T-cell (primary cell): ENCODE measurements at regions not wholly inside any gene's neighbourhood (a gene's known extent, or its start where the extent isn't known, plus 50 kb on each side); places are given as distances from the start of the nearest gene placed in this dataset.

ENCODE experiments used
- ATAC-seq, 4 experiments: fragments of 200-7000 bp in 3 of 4; fragments of 150-1000 bp in 1 of 4; cut with Tn5 transposase; replicated peaks in 1 of 4; 1 replicate in 3 of 4; 2 replicates in 1 of 4; pipeline ENCODE4 v1.10.0; 2021; ENCODE audit warnings: moderate library complexity in 3 of 4, mild to moderate bottlenecking in 2 of 4, moderate number of reproducible peaks in 1 of 4
- CTCF ChIA-PET, 2 donors: fragments of 300-600 bp; sonication (Branson Sonifier 250); formaldehyde crosslinking; loops; one replicate each; lab custom pipeline; 2022; ENCODE audit warnings: antibody characterized with exemption in 2 of 2; lab: Charles Lee
- POLR2A ChIA-PET, 2 donors: fragments of 300-600 bp; sonication (Branson Sonifier 250); formaldehyde crosslinking; loops; one replicate each; lab custom pipeline; 2022; ENCODE audit warnings: antibody characterized with exemption in 2 of 2; lab: Charles Lee
- DNase-seq, 35 experiments: peaks; one replicate each; pipeline versions ENCODE4 v3.0.0 to v3.0.0-alpha.2; 2013 to 2023
- H3K27ac ChIP-seq: one replicate; pipeline ENCODE4 v1.5.1; 2013; ENCODE audit warnings: low read length
- H3K27me3 ChIP-seq, 2 experiments: replicated peaks in 1 of 2; 1 replicate in 1 of 2; 2 replicates in 1 of 2; pipeline versions ENCODE4 v1.6.1 to v1.7.0; 2013; ENCODE audit warnings: low read length in 1 of 2, mixed read lengths in 1 of 2; ENCODE audit not compliant: control insufficient read depth in 2 of 2, insufficient read depth in 2 of 2; ENCODE audit errors: extremely low read depth in 1 of 2
- H3K36me3 ChIP-seq, 2 donors: 1 replicate in 1 of 2; 2 replicates in 1 of 2; pipeline versions ENCODE4 v1.6.1 to v1.7.0; 2013; ENCODE audit warnings: low read length in 1 of 2; ENCODE audit not compliant: control insufficient read depth in 2 of 2, insufficient read depth in 1 of 2; ENCODE audit errors: extremely low read depth in 1 of 2
- H3K4me1 ChIP-seq, 2 experiments: 1 replicate in 1 of 2; 2 replicates in 1 of 2; pipeline versions ENCODE4 v1.6.1 to v1.7.0; 2013; ENCODE audit warnings: low read length in 2 of 2, mixed read lengths in 1 of 2; ENCODE audit not compliant: insufficient read depth in 2 of 2, control insufficient read depth in 1 of 2; ENCODE audit errors: extremely low read depth in 1 of 2
- H3K4me3 ChIP-seq, 2 donors: 1 replicate in 1 of 2; 2 replicates in 1 of 2; pipeline versions ENCODE4 v1.5.1 to v1.7.0; 2013; ENCODE audit warnings: mild to moderate bottlenecking in 2 of 2, low read length in 1 of 2, moderate library complexity in 1 of 2; ENCODE audit not compliant: control insufficient read depth in 1 of 2; ENCODE audit errors: extremely low read depth in 1 of 2
- H3K9me3 ChIP-seq: 2 replicates; pipeline ENCODE4 v1.7.0; 2013
- H3K27ac Mint-ChIP-seq, 2 donors: one replicate each; pipeline ENCODE4 v1.8.0; 2020 to 2021; ENCODE audit warnings: mild to moderate bottlenecking in 2 of 2, mixed read lengths in 2 of 2
- H3K27me3 Mint-ChIP-seq, 2 donors: one replicate each; pipeline ENCODE4 v1.8.0; 2021 to 2022; ENCODE audit warnings: mixed read lengths in 2 of 2
- H3K36me3 Mint-ChIP-seq: one replicate; pipeline ENCODE4 v1.8.0; 2021; ENCODE audit warnings: mixed read lengths
- H3K4me1 Mint-ChIP-seq, 3 donors: one replicate each; pipeline ENCODE4 v1.8.0; 2020 to 2022; ENCODE audit warnings: mixed read lengths in 3 of 3, mild to moderate bottlenecking in 1 of 3
- H3K4me3 Mint-ChIP-seq, 3 donors: one replicate each; pipeline ENCODE4 v1.8.0; 2020 to 2022; ENCODE audit warnings: mild to moderate bottlenecking in 3 of 3, mixed read lengths in 3 of 3, moderate library complexity in 3 of 3
- H3K9me3 Mint-ChIP-seq, 3 donors: one replicate each; pipeline ENCODE4 v1.8.0; 2020 to 2022; ENCODE audit warnings: mixed read lengths in 3 of 3
- WGBS: methylation state at CpG from one replicate; pipeline ENCODE4 v1.1.5; 2013; ENCODE audit warnings: missing lambda C conversion rate; ENCODE audit not compliant: insufficient coverage; 5-methylcytosine and 5-hydroxymethylcytosine counted together

GRCh38 chr12:125229878-125230530 lies 164.8 kb downstream of the AACS start:
- no peaks in the 10 kb centered on the region for H3K9me3 Mint-ChIP-seq
- WGBS, result 90% methylated on average over 10 of the region's 14 CpGs
- H3K27ac Mint-ChIP-seq, result no peak overlapping the region

GRCh38 chr12:125233319-125233718 lies 168.1 kb downstream of the AACS start:
- Mint-ChIP-seq H3K4me3 (no peak overlapping the region), H3K9me3 (no peaks in the 10 kb centered on the region), H3K4me1 (no peaks in the 10 kb centered on the region), H3K27me3 (peaks cover 11 to 12% of the 10 kb centered on the region in 2 donors), H3K36me3 (no peaks in the 10 kb centered on the region), H3K27ac (no peak overlapping the region)
- no CpG with 5 or more reads among the region's 1 CpG for WGBS
- Histone ChIP-seq H3K27ac (no peak overlapping the region), H3K36me3 (no peaks in the 10 kb centered on the region), H3K27me3 (peaks cover 0 to 29% of the 10 kb centered on the region in 2 experiments), H3K4me3 (no peak overlapping the region), H3K9me3 (no peaks in the 10 kb centered on the region), H3K4me1 (no peaks in the 10 kb centered on the region)
- CTCF ChIA-PET, result no interaction called here
- ATAC-seq (no peak), DNase-seq (no peak)
- POLR2A ChIA-PET, result no interaction called here

More at GRCh38 chr12:125229878-125230530, 164.8 kb downstream of the AACS start:
- Mint-ChIP-seq H3K27me3 (peaks cover 10 to 11% of the 10 kb centered on the region in 2 donors), H3K4me3 (no peak overlapping the region), H3K36me3 (no peaks in the 10 kb centered on the region), H3K4me1 (no peaks in the 10 kb centered on the region)
- no peaks in the 10 kb centered on the region for H3K4me1 ChIP-seq
- H3K27ac ChIP-seq, result no peak overlapping the region
- ATAC-seq (no peak), DNase-seq (no peak)
- ChIA-PET CTCF (interaction anchor here in 1 of 2 donors (0.6 kb wide), 1 partner anchor 32 kb away, joined by 3 read pairs; no protein-coding TSS in a partner anchor), POLR2A (no interaction called here)
- H3K4me3 ChIP-seq, result no peak overlapping the region
- no peaks in the 10 kb centered on the region for H3K9me3 ChIP-seq
- no peaks in the 10 kb centered on the region for H3K36me3 ChIP-seq
- peaks cover 0 to 19% of the 10 kb centered on the region in 2 experiments for H3K27me3 ChIP-seq

DNA sequence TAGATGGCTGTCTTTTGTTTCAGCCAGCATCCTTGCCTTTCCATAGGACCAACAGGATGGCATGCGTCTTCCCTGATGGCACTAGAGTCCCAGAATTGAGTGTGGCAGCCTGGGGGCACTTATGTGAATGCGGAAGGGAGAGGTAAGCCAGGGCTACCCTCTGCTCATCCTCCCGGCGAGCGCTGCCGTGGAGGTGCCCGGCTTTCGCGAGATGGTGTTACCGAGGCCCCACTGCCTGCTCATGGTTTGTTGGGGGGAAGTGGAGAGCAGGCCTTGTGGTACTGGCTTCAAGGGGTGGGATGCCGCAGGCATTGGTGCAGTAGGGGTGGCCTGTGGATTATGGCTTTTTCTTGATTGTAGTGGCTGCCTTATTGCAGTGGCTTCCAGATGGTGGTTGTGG lies 174.3 kb downstream of the AACS start:
- H3K27ac Mint-ChIP-seq, result no peak overlapping the region
- ChIA-PET POLR2A (no interaction called here), CTCF (no interaction called here)
- 82% methylated on average over 4 of the region's 11 CpGs for WGBS
- H3K36me3 ChIP-seq, result no peaks in the 10 kb centered on the region
- no peak overlapping the region for H3K4me3 Mint-ChIP-seq
- no peaks in the 10 kb centered on the region for H3K36me3 Mint-ChIP-seq
- H3K4me3 ChIP-seq, result no peak overlapping the region
- no peak for ATAC-seq
- H3K27ac ChIP-seq, result no peak overlapping the region
- H3K27me3 ChIP-seq, result peaks cover 0 to 25% of the 10 kb centered on the region in 2 experiments
- no peak for DNase-seq
- H3K27me3 Mint-ChIP-seq, result peaks cover 27 to 37% of the 10 kb centered on the region in 2 donors
- no peaks in the 10 kb centered on the region for H3K4me1 Mint-ChIP-seq
- H3K9me3 ChIP-seq, result no peaks in the 10 kb centered on the region
- H3K4me1 ChIP-seq, result no peaks in the 10 kb centered on the region
- no peaks in the 10 kb centered on the region for H3K9me3 Mint-ChIP-seq

DNA sequence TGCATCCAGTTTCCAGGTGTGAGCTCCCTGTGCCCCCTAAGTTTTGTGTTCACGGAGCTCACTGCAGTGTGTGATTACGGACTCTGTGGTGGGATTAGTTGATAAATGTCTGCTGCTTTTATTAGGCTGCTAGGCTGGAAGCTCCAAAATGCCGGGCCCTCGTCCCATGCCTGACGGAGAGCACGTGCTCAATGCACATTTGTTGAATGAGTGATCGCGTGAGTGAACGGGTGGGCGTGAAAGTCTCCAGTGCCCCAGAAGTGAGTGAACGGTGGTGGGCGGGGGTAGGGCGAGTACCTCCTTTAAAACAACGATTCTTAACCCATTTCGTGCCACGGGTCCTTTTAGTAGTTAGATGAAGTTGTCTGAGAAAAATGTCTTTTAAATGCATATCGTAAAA lies 175.5 kb downstream of the AACS start:
- H3K36me3 Mint-ChIP-seq, result no peaks in the 10 kb centered on the region
- no peak overlapping the region for H3K4me3 ChIP-seq
- peaks cover 25 to 39% of the 10 kb centered on the region in 2 donors for H3K27me3 Mint-ChIP-seq
- H3K9me3 Mint-ChIP-seq, result no peaks in the 10 kb centered on the region
- ATAC-seq, result no peak
- DNase-seq, result no peak
- H3K4me1 Mint-ChIP-seq, result no peaks in the 10 kb centered on the region
- no peaks in the 10 kb centered on the region for H3K36me3 ChIP-seq
- H3K4me3 Mint-ChIP-seq, result no peak overlapping the region
- POLR2A ChIA-PET, result no interaction called here
- WGBS, result 64% methylated on average over 6 of the region's 17 CpGs
- CTCF ChIA-PET, result no interaction called here
- peaks cover 0 to 29% of the 10 kb centered on the region in 2 experiments for H3K27me3 ChIP-seq
- no peak overlapping the region for H3K27ac ChIP-seq
- H3K4me1 ChIP-seq, result no peaks in the 10 kb centered on the region
- H3K9me3 ChIP-seq, result no peaks in the 10 kb centered on the region
- H3K27ac Mint-ChIP-seq, result no peak overlapping the region

DNA sequence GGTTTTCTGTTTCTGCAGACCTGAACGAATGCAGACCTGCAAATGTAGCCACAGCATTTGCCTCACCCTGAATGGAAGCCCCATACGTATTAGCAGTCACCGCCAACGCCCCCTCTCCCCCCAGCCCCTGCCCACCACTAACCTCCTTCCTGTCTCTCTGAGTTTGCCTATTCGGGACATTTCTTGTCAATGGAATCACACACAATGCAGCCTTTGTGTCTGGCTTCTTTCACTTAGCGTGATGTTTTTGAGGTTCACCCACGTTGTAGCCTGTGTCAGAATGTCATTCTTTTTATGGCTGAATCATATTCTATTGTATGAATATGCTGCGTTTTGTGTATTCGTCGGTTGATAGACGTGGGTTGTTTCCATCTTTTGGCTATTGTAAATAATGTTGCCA lies 178.6 kb downstream of the AACS start:
- POLR2A ChIA-PET, result no interaction called here
- ATAC-seq (no peak), DNase-seq (no peak)
- H3K4me1 ChIP-seq, result no peaks in the 10 kb centered on the region
- 69% methylated on average over 9 of the region's 11 CpGs for WGBS
- peaks cover 28 to 36% of the 10 kb centered on the region in 2 donors for H3K27me3 Mint-ChIP-seq
- H3K9me3 Mint-ChIP-seq, result no peaks in the 10 kb centered on the region
- H3K27ac ChIP-seq, result no peak overlapping the region
- H3K4me3 ChIP-seq, result no peak overlapping the region
- no peak overlapping the region for H3K27ac Mint-ChIP-seq
- H3K4me3 Mint-ChIP-seq, result no peak overlapping the region
- H3K36me3 ChIP-seq, result no peaks in the 10 kb centered on the region
- no peaks in the 10 kb centered on the region for H3K4me1 Mint-ChIP-seq
- H3K27me3 ChIP-seq, result peaks cover 0 to 25% of the 10 kb centered on the region in 2 experiments
- CTCF ChIA-PET, result no interaction called here
- no peaks in the 10 kb centered on the region for H3K36me3 Mint-ChIP-seq
- H3K9me3 ChIP-seq, result no peaks in the 10 kb centered on the region

DNA sequence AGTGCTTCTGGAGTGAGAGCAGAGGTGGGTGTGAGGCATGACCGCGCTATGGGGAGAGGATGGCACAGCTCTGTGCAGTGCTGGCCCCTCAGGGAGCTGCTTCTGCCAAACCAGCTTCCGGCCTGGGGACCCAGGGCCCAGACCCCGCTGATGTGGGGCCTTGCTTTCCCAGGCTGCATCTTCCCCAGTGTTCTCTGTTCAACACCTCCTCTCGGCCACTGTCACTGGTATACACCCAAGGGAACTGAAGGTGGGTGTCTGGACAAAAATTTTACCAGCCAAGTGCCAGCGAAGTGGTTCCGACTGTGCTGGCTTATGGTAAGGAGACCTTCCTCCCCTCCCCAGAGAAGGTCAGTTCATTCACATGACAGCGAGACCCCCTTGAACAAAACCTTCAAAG lies 179.1 kb downstream of the AACS start:
- Histone ChIP-seq H3K9me3 (no peaks in the 10 kb centered on the region), H3K27me3 (peaks cover 0 to 25% of the 10 kb centered on the region in 2 experiments), H3K27ac (no peak overlapping the region), H3K36me3 (no peaks in the 10 kb centered on the region), H3K4me3 (no peak overlapping the region), H3K4me1 (no peaks in the 10 kb centered on the region)
- peaks cover 25 to 34% of the 10 kb centered on the region in 2 donors for H3K27me3 Mint-ChIP-seq
- WGBS, result 83% methylated on average over 4 of the region's 8 CpGs
- POLR2A ChIA-PET, result no interaction called here
- no peaks in the 10 kb centered on the region for H3K36me3 Mint-ChIP-seq
- CTCF ChIA-PET, result no interaction called here
- no peak overlapping the region for H3K4me3 Mint-ChIP-seq
- ATAC-seq, result no peak
- H3K27ac Mint-ChIP-seq, result no peak overlapping the region
- no peaks in the 10 kb centered on the region for H3K9me3 Mint-ChIP-seq
- no peaks in the 10 kb centered on the region for H3K4me1 Mint-ChIP-seq
- DNase-seq, result no peak
